Fibroblast of pulmonary artery (primary cell): ENCODE measurements at regions not wholly inside any gene's neighbourhood (a gene's known extent, or its start where the extent isn't known, plus 50 kb on each side); places are given as distances from the start of the nearest gene placed in this dataset.

Experiments used
- DNase-seq: peaks from one replicate; pipeline ENCODE4 v3.0.0-alpha.2; 2010; ENCODE audit warnings: low read depth
- H3K4me3 ChIP-seq: replicated peaks from 2 replicates; pipeline ENCODE4 v1.5.1; 2011; ENCODE audit warnings: low read depth, mild to moderate bottlenecking, control low read depth, low read length, moderate library complexity
- CTCF ChIP-seq: IDR thresholded peaks from 2 replicates; pipeline ENCODE4 v1.5.1; 2011; ENCODE audit warnings: mild to moderate bottlenecking, control low read depth, low read length, inconsistent platforms; ENCODE audit errors: missing control alignments

DNA sequence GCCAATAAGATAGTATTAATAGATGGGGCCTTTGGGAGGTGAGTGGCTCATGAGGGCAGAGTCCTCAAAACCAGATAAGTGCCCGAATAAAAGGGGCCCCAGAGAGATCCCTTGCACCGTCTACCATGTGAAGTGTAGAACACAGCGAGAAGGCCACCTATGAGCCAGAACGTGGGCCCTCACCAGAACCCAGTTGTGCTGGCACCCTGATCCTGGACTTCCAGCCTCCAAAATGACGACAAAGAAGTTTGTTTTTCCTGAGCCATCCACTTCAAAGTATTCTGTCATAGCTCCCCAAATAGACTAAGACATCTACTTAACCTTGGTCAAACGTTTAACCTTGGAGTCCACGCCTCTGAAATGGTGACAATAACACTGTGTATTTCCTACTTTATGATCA lies 158.1 kb downstream of the EFNB2 start:
- H3K4me3 ChIP-seq, result no peak overlapping the region
- DNase-seq, result no peak
- TF ChIP-seq CTCF, result no peak

DNA sequence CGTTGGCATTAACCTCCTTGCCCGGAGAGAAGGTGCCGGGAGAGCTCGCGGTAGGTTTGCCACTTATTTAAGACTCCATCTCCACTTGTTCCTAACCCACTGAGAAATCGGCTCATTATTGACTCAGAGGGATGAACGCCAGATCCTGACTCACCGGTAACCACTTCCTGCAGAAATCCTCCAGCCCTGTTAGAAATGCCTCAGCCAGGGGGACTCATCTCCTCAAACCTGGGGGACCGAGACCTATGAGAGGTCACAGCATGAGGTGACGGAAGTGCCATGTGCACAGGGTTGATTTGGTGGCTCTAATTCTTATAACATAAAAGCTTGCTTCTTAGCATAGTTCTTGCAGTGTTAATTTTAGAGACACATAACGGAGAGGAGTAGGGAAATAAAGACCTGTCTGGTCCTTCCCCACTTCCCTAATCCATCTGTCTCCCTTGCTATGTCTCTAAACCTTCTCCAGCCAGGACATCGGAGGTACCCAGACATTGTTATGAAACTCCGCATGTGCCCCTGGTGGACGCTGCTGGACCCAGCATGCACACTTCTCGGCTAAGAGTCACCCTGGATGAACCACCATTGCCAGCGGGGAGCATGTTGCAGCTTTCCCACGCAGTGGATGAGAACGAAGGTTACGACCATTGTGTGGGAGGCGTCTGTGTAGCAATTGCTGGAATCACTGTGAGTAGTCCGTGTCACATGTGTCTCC lies 158.9 kb downstream of the EFNB2 start:
- DNase-seq, result peak; percentile 92
- TF ChIP-seq CTCF, result peak; percentile 14
- H3K4me3 ChIP-seq, result no peak overlapping the region

GRCh38 chr13:106375085-106375484 lies 160.4 kb downstream of the EFNB2 start:
- no peak for TF ChIP-seq CTCF

GRCh38 chr13:106374631-106375030 lies 160.8 kb downstream of the EFNB2 start:
- TF ChIP-seq CTCF, result no peak
- H3K4me3 ChIP-seq, result no peak overlapping the region
- DNase-seq, result no peak

More at GRCh38 chr13:106375085-106375484, 160.4 kb downstream of the EFNB2 start:
- DNase-seq, result no peak
- H3K4me3 ChIP-seq, result no peak overlapping the region

DNA sequence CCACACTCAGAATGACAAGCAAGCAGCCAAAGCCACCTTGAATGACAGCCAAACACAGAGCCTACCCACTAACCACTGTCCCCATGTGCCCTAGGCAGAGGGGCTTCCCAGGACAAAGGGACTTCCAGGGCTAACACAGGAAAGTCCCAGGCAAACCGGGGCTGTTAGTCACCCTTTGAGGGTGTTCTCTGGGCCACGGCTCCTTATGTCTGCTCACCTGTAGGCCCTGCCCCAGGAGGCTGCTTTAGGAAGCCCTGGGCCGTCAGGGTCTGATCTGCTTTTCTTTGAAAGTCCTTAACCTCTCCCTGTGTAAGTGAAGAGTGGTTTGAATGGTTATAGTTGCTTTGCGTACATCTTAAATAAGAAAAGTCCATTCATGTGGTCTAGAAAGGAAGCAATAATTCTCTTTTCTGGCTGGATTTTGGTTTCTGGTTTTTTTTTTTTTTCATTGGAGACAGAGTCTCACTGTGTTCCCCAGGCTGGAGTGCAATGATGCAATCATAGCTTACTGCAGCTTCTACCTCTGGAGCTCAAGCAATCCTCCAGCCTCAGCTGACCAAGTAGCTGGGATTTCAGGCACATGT lies 161.4 kb downstream of the EFNB2 start:
- no peak for TF ChIP-seq CTCF
- H3K4me3 ChIP-seq, result no peak overlapping the region
- peak; percentile 77 for DNase-seq

DNA sequence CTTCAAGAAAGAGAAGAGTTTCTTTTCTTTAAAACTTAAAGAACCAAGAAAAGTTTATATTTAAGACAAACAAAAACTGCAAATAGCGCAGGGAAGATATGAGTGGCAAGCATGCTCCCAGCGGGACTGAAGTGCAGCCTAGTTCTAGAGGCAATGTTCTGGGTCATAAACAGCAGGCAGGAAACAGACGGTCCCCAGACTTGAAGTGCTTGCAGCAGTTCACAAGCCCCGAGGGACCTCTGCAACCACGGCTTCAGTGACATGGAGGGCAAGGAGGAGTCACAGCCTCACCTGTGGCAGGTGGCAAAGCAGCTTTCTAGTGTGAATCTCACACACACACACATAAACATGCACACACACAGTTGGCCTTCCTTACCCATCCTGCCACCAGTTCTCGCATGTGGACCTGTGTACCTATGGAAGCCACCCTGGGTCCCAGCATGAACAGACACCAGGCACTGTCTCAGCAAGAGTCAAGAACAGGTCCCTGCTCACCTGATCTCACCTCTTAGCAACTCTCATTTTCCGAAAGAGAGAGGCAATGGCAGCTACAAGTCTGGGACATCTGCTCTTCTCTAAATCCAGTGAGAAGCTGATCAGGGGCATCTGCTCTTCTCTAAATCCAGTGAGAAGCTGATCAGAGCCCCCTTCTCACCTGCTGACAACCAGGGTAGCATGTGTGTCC lies 162.0 kb downstream of the EFNB2 start:
- H3K4me3 ChIP-seq, result no peak overlapping the region
- no peak for TF ChIP-seq CTCF
- DNase-seq, result no peak
